ENCODE measurements at regions not wholly inside any gene's neighbourhood (a gene's known extent, or its start where the extent isn't known, plus 50 kb on each side); places are given as distances from the start of the nearest gene placed in this dataset.

- Histone ChIP-seq H3K9me3 (ENCODE audit: control insufficient read depth, low read depth, low read length) (no peaks in the 10 kb centered on the region), H3K4me3 (ENCODE audit: low read length) (no peak overlapping the region), H3K4me1 (ENCODE audit: control insufficient read depth, insufficient read depth, low read length) (no peaks in the 10 kb centered on the region), H3K27me3 (ENCODE audit: control insufficient read depth, insufficient read depth, low read length) (no peaks in the 10 kb centered on the region), H3K36me3 (ENCODE audit: control insufficient read depth, insufficient read depth, low read length) (no peaks in the 10 kb centered on the region), H3K27ac (ENCODE audit: low read length) (no peak overlapping the region)
- 80% methylated on average over 1 of the region's 3 CpGs for WGBS (ENCODE audit: insufficient coverage, low lambda C conversion rate)
- no peak for DNase-seq
Measured at GRCh38 chr7:120207037-120207436, 65.9 kb upstream of the KCND2 start.

- H3K4me1 ChIP-seq (ENCODE audit: control insufficient read depth, insufficient read depth, low read length) = no peaks in the 10 kb centered on the region
- H3K36me3 ChIP-seq (ENCODE audit: control insufficient read depth, insufficient read depth, low read length) = no peaks in the 10 kb centered on the region
- no CpG with 5 or more reads among the region's 7 CpGs for WGBS (ENCODE audit: insufficient coverage, low lambda C conversion rate)
Measured at GRCh38 chr7:120215654-120216053, 57.3 kb upstream of the KCND2 start.

GRCh38 chr7:120216947-120217346, 56.0 kb upstream of the KCND2 start:
- H3K9me3 ChIP-seq (ENCODE audit: control insufficient read depth, low read depth, low read length) = no peaks in the 10 kb centered on the region
- WGBS (ENCODE audit: insufficient coverage, low lambda C conversion rate) = no CpG with 5 or more reads among the region's 2 CpGs
- no peak overlapping the region for H3K27ac ChIP-seq (ENCODE audit: low read length)
- no peak for DNase-seq
- no peaks in the 10 kb centered on the region for H3K36me3 ChIP-seq (ENCODE audit: control insufficient read depth, insufficient read depth, low read length)
- no peaks in the 10 kb centered on the region for H3K27me3 ChIP-seq (ENCODE audit: control insufficient read depth, insufficient read depth, low read length)
- no peaks in the 10 kb centered on the region for H3K4me1 ChIP-seq (ENCODE audit: control insufficient read depth, insufficient read depth, low read length)
- no peak overlapping the region for H3K4me3 ChIP-seq (ENCODE audit: low read length)

More at GRCh38 chr7:120215654-120216053, 57.3 kb upstream of the KCND2 start:
- Histone ChIP-seq H3K27me3 (ENCODE audit: control insufficient read depth, insufficient read depth, low read length) (no peaks in the 10 kb centered on the region), H3K4me3 (ENCODE audit: low read length) (no peak overlapping the region), H3K27ac (ENCODE audit: low read length) (no peak overlapping the region), H3K9me3 (ENCODE audit: control insufficient read depth, low read depth, low read length) (no peaks in the 10 kb centered on the region)
- DNase-seq = no peak

- no peaks in the 10 kb centered on the region for H3K9me3 ChIP-seq (ENCODE audit: control insufficient read depth, low read depth, low read length)
- no peak for DNase-seq
- no peaks in the 10 kb centered on the region for H3K36me3 ChIP-seq (ENCODE audit: control insufficient read depth, insufficient read depth, low read length)
- H3K27me3 ChIP-seq (ENCODE audit: control insufficient read depth, insufficient read depth, low read length) = no peaks in the 10 kb centered on the region
- H3K4me3 ChIP-seq (ENCODE audit: low read length) = no peak overlapping the region
- no peak overlapping the region for H3K27ac ChIP-seq (ENCODE audit: low read length)
- H3K4me1 ChIP-seq (ENCODE audit: control insufficient read depth, insufficient read depth, low read length) = no peaks in the 10 kb centered on the region
Measured at GRCh38 chr7:120218712-120219111, 54.3 kb upstream of the KCND2 start.

GRCh38 chr7:120221666-120222065, 51.3 kb upstream of the KCND2 start:
- DNase-seq = no peak
- Histone ChIP-seq H3K4me3 (ENCODE audit: low read length) (no peak overlapping the region), H3K9me3 (ENCODE audit: control insufficient read depth, low read depth, low read length) (no peaks in the 10 kb centered on the region), H3K27ac (ENCODE audit: low read length) (no peak overlapping the region), H3K27me3 (ENCODE audit: control insufficient read depth, insufficient read depth, low read length) (no peaks in the 10 kb centered on the region), H3K4me1 (ENCODE audit: control insufficient read depth, insufficient read depth, low read length) (no peaks in the 10 kb centered on the region), H3K36me3 (ENCODE audit: control insufficient read depth, insufficient read depth, low read length) (no peaks in the 10 kb centered on the region)

Measured in large intestine (tissue), 3 donors.